ENCODE measurements at regions not wholly inside any gene's neighbourhood (a gene's known extent, or its start where the extent isn't known, plus 50 kb on each side); places are given as distances from the start of the nearest gene placed in this dataset.
"Not testable (repeated sequence)": the region's sequence is repeated elsewhere in the genome, so short reads cannot be mapped to it uniquely, and the experiment has no call there.

DNA sequence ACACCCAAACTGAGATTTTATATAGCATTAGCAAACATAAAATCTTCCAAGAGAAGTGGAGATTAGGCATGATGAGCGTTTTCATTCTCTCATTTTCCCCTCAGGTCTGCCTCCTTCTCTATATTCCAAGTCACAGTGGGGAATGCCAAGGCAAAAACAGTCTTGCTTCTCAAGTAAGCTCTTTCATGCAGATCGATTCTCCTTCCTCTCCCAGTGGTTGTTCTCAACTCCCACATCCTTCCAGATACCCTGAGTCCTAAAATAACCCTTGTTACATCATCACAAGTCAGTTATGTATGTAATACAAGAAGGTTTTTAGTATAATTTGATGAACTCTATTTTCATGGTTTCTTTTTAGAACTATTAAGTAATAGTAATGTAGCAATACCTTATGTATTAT, 150.6 kb downstream of the TXNL1 start:
- intact Hi-C loops (cut with DNase I), result no loop called here
- WGBS, result 51% methylated on average over 2 of the region's 2 CpGs
- H3K27me3 ChIP-seq, result no peaks in the 10 kb centered on the region
- DNase-seq (ENCODE audit: extremely low spot score), result no peak
- H3K9me3 ChIP-seq, result no peaks in the 10 kb centered on the region
- TF ChIP-seq CTCF (IDR thresholded peaks at IDR 0.05) (no peak), POLR2A (IDR thresholded peaks at IDR 0.05; ENCODE audit: low read depth) (no peak), POLR2AphosphoS5 (IDR thresholded peaks at IDR 0.05) (no peak), EP300 (IDR thresholded peaks at IDR 0.05) (no peak)
- H3K27ac ChIP-seq (replicated peaks in 1 of 4), result no peak overlapping the region
- H3K36me3 ChIP-seq, result no peaks in the 10 kb centered on the region
- no peak overlapping the region for H3K4me3 ChIP-seq
- H3K4me1 ChIP-seq, result no peaks in the 10 kb centered on the region

DNA sequence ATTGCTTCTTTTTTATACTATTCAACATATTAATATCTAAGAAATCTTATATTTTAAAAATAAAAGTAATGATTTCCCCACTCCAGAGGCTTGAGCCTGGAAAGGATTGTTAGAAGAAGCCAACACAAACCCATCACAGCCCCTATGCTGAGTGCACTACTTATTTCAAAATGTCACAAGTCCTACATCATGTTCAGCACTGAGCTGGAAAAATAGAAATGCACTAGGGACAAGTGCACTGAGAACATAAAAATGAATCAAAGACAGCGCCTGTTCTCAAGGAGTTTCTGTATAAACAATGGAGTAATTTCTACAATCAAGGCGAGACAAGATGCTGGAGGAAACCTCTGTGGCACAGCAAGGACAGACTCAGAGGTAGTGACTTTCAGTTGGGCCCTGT, 155.0 kb downstream of the TXNL1 start:
- no peak for DNase-seq (ENCODE audit: extremely low spot score)
- Histone ChIP-seq H3K4me3 (no peak overlapping the region), H3K27me3 (no peaks in the 10 kb centered on the region), H3K9me3 (no peaks in the 10 kb centered on the region), H3K4me1 (no peaks in the 10 kb centered on the region), H3K36me3 (no peaks in the 10 kb centered on the region), H3K27ac (replicated peaks in 1 of 4) (no peak overlapping the region)
- intact Hi-C loops (cut with DNase I), result no loop called here
- 73% methylated on average over 2 of the region's 2 CpGs for WGBS
- no peak for TF ChIP-seq CTCF (IDR thresholded peaks at IDR 0.05)
- no peak for TF ChIP-seq POLR2AphosphoS5 (IDR thresholded peaks at IDR 0.05)
- no peak for TF ChIP-seq POLR2A (IDR thresholded peaks at IDR 0.05; ENCODE audit: low read depth)
- TF ChIP-seq EP300 (IDR thresholded peaks at IDR 0.05), result no peak

- H3K27me3 ChIP-seq; DNase-seq (ENCODE audit: extremely low spot score); intact Hi-C loops (cut with DNase I); H3K4me3 ChIP-seq; H3K9me3 ChIP-seq; H3K27ac ChIP-seq (replicated peaks in 1 of 4); H3K4me1 ChIP-seq; H3K36me3 ChIP-seq: not testable (repeated sequence)
- 92% methylated on average over 4 of the region's 4 CpGs for whole genome bisulfite sequencing
Observed at GRCh38 chr18:56482813-56483212, 155.6 kb downstream of the TXNL1 start.

DNA sequence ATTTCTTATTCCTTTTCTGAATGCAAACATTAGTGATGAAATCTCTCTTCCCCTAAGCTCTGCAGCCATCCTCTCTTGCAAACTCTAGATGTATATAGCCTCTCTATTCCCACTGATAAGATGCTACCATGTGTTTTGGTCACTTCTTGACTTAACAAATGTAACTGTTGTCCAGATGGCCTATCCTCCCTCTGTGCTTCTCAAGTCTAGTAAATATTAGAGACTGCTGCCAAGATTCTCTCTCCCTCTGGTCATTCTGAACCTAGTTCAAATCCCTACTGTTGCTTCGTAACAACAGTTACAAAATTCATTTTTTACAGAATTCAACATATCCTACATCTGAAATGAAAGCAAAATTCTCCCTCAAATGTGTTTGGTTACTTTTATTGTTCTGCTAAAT, 156.6 kb downstream of the TXNL1 start:
- intact Hi-C loops (cut with DNase I), result no loop called here
- peaks cover 0 to 3% (median 0%) of the 10 kb centered on the region in 4 donors for H3K9me3 ChIP-seq
- TF ChIP-seq CTCF (IDR thresholded peaks at IDR 0.05) (no peak), POLR2AphosphoS5 (IDR thresholded peaks at IDR 0.05) (no peak), POLR2A (IDR thresholded peaks at IDR 0.05; ENCODE audit: low read depth) (no peak), EP300 (IDR thresholded peaks at IDR 0.05) (no peak)
- WGBS, result 71% methylated on average over 1 of the region's 1 CpG
- H3K27me3 ChIP-seq, result no peaks in the 10 kb centered on the region
- no peaks in the 10 kb centered on the region for H3K36me3 ChIP-seq
- no peaks in the 10 kb centered on the region for H3K4me1 ChIP-seq
- no peak overlapping the region for H3K27ac ChIP-seq (replicated peaks in 1 of 4)
- H3K4me3 ChIP-seq, result no peak overlapping the region
- DNase-seq (ENCODE audit: extremely low spot score), result no peak

DNA sequence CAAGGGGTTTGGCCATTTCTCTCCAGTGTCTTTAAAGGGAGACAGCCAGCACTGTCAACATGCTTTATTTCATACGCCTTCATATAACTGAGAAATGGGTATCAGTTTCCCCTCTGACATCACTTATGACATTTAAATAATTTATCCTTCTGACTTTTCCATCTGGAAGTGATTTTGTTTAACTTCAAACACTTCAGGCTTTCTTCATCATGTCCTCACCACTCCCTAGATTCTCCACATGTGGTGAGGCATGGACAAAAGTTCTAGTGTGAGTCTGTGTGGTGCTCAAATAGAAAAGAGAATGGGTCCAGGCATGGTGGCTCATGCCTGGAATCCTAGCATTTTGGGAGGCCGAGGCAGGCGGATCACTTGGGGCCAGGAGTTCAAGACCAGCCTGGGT, 158.6 kb downstream of the TXNL1 start:
- H3K4me1 ChIP-seq, result no peaks in the 10 kb centered on the region
- DNase-seq (ENCODE audit: extremely low spot score), result no peak
- H3K9me3 ChIP-seq, result peaks cover 0 to 5% (median 0%) of the 10 kb centered on the region in 4 donors
- TF ChIP-seq POLR2A (IDR thresholded peaks at IDR 0.05; ENCODE audit: low read depth), result no peak
- no peak for TF ChIP-seq EP300 (IDR thresholded peaks at IDR 0.05)
- no peak for TF ChIP-seq POLR2AphosphoS5 (IDR thresholded peaks at IDR 0.05)
- TF ChIP-seq CTCF (IDR thresholded peaks at IDR 0.05), result no peak
- 89% methylated on average over 3 of the region's 3 CpGs for WGBS
- no peaks in the 10 kb centered on the region for H3K36me3 ChIP-seq
- intact Hi-C loops (cut with DNase I), result no loop called here
- no peak overlapping the region for H3K4me3 ChIP-seq
- H3K27ac ChIP-seq (replicated peaks in 1 of 4), result no peak overlapping the region
- no peaks in the 10 kb centered on the region for H3K27me3 ChIP-seq
